AG09319 (cell line): ENCODE measurements at regions not wholly inside any gene's neighbourhood (a gene's known extent, or its start where the extent isn't known, plus 50 kb on each side); places are given as distances from the start of the nearest gene placed in this dataset.

ENCODE experiments used
- DNase-seq: peaks from one replicate; pipeline ENCODE4 v3.0.0-alpha.2; 2010; ENCODE audit warnings: low read depth; ENCODE audit errors: extremely low read depth
- TF ChIP-seq, protein P1 (sequence below): IDR thresholded peaks from 2 replicates; pipeline ENCODE4 v1.5.1; 2011; ENCODE audit warnings: low read depth, mild to moderate bottlenecking, inconsistent platforms, low read length, moderate library complexity

DNA sequence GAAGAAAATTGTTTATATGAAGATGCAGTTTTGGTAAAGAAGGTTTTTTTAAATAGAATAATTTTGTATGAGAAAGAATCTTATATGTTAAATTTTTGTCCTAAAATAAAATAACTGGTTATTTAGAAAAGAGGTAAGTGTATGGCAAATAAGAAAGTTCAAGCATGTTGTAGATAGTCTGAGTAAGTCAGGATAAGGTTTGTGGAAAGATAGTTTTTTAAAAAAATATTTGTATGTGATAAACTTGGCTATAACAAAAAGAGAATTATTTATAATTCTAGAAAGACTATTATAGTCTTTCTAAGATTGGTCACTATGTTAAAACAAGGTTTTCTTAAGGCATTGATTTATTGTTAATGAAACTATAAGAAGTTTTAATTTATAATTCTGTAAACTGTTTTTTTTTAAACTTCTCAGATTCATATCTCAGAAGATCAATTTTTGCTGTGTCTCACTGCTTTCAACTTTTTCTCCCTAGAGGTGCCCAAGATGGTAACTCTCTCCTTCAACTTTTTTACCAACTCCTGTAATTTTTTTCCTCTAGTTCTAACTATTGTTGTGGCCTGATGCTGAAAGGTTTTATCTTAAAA lies 698.6 kb downstream of the CCSER2 start:
- DNase-seq = no peak
- TF ChIP-seq, protein P1, sequence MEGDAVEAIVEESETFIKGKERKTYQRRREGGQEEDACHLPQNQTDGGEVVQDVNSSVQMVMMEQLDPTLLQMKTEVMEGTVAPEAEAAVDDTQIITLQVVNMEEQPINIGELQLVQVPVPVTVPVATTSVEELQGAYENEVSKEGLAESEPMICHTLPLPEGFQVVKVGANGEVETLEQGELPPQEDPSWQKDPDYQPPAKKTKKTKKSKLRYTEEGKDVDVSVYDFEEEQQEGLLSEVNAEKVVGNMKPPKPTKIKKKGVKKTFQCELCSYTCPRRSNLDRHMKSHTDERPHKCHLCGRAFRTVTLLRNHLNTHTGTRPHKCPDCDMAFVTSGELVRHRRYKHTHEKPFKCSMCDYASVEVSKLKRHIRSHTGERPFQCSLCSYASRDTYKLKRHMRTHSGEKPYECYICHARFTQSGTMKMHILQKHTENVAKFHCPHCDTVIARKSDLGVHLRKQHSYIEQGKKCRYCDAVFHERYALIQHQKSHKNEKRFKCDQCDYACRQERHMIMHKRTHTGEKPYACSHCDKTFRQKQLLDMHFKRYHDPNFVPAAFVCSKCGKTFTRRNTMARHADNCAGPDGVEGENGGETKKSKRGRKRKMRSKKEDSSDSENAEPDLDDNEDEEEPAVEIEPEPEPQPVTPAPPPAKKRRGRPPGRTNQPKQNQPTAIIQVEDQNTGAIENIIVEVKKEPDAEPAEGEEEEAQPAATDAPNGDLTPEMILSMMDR = no peak

- TF ChIP-seq, protein P1 = no peak
- no peak for DNase-seq
Observed at GRCh38 chr10:85032981-85033380, 704.6 kb downstream of the CCSER2 start.

GRCh38 chr10:85036661-85037060 lies 708.3 kb downstream of the CCSER2 start:
- TF ChIP-seq, protein P1 = no peak
- no peak for DNase-seq

GRCh38 chr10:85039311-85039710 lies 710.9 kb downstream of the CCSER2 start:
- TF ChIP-seq, protein P1 = no peak
- DNase-seq = no peak

DNA sequence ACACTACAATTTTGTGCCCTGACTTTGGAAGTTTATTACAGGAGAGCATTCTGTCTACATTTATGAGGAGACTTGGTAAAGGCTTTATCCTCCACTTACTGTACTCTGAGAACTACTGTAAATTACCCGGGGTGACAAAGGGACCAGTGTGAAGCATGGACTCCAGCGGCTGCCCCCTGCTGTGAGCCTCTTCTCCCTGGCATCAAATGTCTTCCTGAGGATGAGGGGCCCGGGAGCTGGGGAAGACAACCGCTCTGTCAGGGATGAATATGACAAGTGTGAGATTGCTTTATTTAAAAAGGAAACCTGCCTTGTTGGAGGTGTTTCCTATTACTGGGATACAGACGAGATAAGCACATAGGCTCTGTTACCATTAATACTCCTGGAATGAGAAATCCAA lies 714.8 kb downstream of the CCSER2 start:
- TF ChIP-seq, protein P1 = no peak
- no peak for DNase-seq

DNA sequence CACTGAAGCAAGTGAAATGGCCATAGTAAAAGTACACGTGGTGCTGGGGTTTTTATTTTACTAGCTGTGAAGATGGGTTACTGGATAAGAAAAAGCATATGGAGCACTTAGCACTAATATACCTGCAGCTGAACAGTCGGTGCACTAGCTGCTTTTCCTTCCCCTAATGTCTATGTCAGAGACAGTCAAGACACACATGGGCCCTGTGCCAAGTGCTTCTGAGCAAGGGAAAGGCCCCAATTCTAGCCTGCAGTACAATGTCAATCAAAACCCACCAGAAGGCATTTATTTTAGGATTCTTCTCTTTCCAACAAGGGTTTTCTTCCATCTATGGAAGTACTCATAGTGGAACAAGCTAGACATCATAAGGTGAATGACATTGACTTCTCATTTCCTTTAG lies 716.7 kb downstream of the CCSER2 start:
- TF ChIP-seq, protein P1 = no peak
- DNase-seq = no peak

GRCh38 chr10:85047170-85047834 lies 718.9 kb downstream of the CCSER2 start:
- TF ChIP-seq, protein P1 = no peak
- no peak for DNase-seq
